ENCODE measurements at regions not wholly inside any gene's neighbourhood (a gene's known extent, or its start where the extent isn't known, plus 50 kb on each side); places are given as distances from the start of the nearest gene placed in this dataset.
"Not testable (repeated sequence)": the region's sequence is repeated elsewhere in the genome, so short reads cannot be mapped to it uniquely, and the experiment has no call there.

DNA sequence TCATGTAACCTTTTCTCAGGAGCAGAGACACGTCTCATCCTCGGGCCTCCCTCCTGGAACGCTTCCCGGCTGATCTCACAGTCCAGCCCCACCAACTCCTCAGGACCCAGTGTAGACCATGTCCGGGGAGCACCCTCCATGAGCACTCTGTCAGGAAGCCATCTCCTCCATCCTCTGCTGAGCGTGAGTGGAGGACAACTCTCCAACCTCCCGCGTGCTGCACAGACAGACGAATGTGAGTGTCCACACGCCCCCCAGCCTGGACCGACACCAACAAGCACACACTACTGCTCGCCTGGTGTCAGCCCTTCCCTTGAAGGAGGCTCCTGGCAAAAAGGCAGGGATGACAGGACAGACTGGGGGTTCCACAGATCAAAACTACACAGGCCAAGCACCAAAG is 86.6 kb downstream of the SHANK2 start:
- TF ChIP-seq, protein P1, sequence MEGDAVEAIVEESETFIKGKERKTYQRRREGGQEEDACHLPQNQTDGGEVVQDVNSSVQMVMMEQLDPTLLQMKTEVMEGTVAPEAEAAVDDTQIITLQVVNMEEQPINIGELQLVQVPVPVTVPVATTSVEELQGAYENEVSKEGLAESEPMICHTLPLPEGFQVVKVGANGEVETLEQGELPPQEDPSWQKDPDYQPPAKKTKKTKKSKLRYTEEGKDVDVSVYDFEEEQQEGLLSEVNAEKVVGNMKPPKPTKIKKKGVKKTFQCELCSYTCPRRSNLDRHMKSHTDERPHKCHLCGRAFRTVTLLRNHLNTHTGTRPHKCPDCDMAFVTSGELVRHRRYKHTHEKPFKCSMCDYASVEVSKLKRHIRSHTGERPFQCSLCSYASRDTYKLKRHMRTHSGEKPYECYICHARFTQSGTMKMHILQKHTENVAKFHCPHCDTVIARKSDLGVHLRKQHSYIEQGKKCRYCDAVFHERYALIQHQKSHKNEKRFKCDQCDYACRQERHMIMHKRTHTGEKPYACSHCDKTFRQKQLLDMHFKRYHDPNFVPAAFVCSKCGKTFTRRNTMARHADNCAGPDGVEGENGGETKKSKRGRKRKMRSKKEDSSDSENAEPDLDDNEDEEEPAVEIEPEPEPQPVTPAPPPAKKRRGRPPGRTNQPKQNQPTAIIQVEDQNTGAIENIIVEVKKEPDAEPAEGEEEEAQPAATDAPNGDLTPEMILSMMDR (IDR thresholded peaks at IDR 0.05; ENCODE audit: insufficient read depth, low read length) = no peak
- no peak overlapping the region for H3K4me3 ChIP-seq (ENCODE audit: low read depth, low read length)
- DNase-seq (ENCODE audit: low read depth) = no peak

DNA sequence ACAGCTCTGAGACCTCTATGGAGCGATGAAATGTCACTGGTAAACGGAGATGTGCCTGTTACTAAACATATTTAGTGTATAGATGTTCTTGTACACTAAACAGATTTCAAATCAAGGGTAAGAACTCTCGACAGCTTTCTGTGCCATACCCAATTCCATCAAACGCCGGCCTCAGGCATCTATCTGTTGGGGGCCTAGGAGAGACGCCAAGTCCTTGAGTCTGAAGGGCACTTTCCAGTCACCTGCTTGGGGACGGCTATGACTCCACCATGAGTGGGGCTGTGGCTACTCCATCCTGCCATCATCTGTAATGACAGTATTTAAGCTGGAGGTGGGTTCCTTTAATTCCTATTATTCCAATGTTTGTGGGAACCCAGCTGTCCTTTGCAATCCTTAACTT is 87.8 kb downstream of the SHANK2 start:
- DNase-seq (ENCODE audit: low read depth) = no peak
- H3K4me3 ChIP-seq (ENCODE audit: low read depth, low read length) = no peak overlapping the region
- TF ChIP-seq, protein P1 (IDR thresholded peaks at IDR 0.05; ENCODE audit: insufficient read depth, low read length) = no peak

GRCh38 chr11:71164186-71164585 is 88.2 kb downstream of the SHANK2 start:
- H3K4me3 ChIP-seq (ENCODE audit: low read depth, low read length) = no peak overlapping the region
- DNase-seq (ENCODE audit: low read depth) = no peak
- TF ChIP-seq, protein P1 (IDR thresholded peaks at IDR 0.05; ENCODE audit: insufficient read depth, low read length) = no peak

- DNase-seq (ENCODE audit: low read depth) = no peak
- TF ChIP-seq, protein P1 (IDR thresholded peaks at IDR 0.05; ENCODE audit: insufficient read depth, low read length) = no peak
- no peak overlapping the region for H3K4me3 ChIP-seq (ENCODE audit: low read depth, low read length)
Measured at GRCh38 chr11:71163371-71163770, 89.0 kb downstream of the SHANK2 start.

DNA sequence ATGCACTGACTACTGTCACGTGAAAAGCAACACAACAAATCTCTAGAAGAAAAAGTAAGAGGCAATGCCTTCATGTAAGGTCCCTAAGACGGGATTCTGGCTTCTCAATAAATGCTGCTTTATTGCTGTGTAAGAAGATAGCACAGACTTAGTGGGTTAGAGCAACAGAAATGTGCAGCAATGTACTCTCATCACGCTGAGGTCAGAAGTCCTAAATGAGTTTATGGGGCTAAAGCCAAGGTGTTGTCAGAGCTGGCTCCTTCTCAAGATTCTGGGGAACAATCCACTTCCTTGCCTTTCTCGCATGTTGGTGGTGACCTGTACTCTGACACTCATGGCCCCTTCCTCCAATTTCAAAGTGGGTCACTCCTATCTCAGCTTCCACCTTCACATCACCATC is 93.4 kb downstream of the SHANK2 start:
- TF ChIP-seq, protein P1 (IDR thresholded peaks at IDR 0.05; ENCODE audit: insufficient read depth, low read length) = no peak
- no peak for DNase-seq (ENCODE audit: low read depth)
- no peak overlapping the region for H3K4me3 ChIP-seq (ENCODE audit: low read depth, low read length)

DNA sequence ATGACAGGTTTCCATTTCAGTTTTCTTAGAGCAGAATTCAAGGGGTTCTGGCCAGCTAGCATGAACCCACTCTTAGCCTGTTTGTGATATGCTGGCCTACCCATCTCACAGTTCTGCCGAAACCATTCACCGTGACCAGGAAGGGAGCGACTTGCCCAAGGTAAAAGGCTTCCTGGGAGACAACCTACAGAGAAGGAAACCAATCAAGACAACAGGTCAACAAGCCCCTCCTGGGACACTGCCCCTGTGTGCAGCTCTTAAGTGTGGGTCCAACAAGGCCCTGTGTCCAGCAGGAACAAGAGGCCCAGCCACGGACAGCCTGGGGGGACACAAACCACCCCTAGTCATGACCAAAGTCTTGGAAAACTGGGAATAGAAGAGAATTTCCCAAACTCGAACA is 94.7 kb downstream of the SHANK2 start:
- not testable (repeated sequence) for DNase-seq (ENCODE audit: low read depth); H3K4me3 ChIP-seq (ENCODE audit: low read depth, low read length)

DNA sequence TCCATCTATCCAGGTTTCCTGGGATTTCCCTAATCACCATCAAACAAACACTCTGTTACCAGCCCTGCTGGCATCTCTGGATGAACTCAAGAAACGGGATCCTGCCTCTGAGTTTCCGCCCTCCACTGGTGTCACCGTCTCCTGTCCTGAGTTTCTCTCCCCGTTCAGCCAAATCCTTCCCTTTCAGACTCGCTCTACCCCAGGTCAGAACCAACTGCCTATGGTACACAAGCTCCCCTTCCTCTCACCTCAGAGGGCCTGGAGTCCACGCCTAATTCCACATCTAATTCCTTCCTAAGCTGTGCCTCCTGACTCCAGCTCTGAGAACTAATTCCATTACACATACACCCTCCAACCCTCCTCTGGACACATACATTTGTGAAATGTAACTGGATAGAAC is 96.1 kb downstream of the SHANK2 start:
- no peak for DNase-seq (ENCODE audit: low read depth)
- TF ChIP-seq, protein P1 (IDR thresholded peaks at IDR 0.05; ENCODE audit: insufficient read depth, low read length) = no peak

More for the DNA sequence above, 96.1 kb downstream of the SHANK2 start:
- H3K4me3 ChIP-seq (ENCODE audit: low read depth, low read length) = no peak overlapping the region
